Naive thymus-derived CD8-positive, alpha-beta T cell (primary cell): ENCODE measurements at regions not wholly inside any gene's neighbourhood (a gene's known extent, or its start where the extent isn't known, plus 50 kb on each side); places are given as distances from the start of the nearest gene placed in this dataset.
A peak's percentile ranks its signal among the peaks of the same experiment; 100 is the strongest.
"Not testable (repeated sequence)": the region's sequence is repeated elsewhere in the genome, so short reads cannot be mapped to it uniquely, and the experiment has no call there.

Experiments
- ATAC-seq, 2 donors: fragments of 150-1000 bp; cut with Tn5 transposase in 1 of 2; sonication (Bioruptor Pico), chemical (Tn5 transposase) in 1 of 2; 1 replicate in 1 of 2; 2 replicates in 1 of 2; pipeline ENCODE4 v1.10.0; 2021; ENCODE audit warnings: mild to moderate bottlenecking in 2 of 2, moderate library complexity in 2 of 2
- POLR2A ChIA-PET: fragments of 350-600 bp; sonication (Branson Sonifier 250); formaldehyde crosslinking; loops from one replicate; lab custom pipeline; 2021; ENCODE audit warnings: antibody characterized with exemption; lab: Charles Lee
- DNase-seq, 10 donors: peaks; one replicate each; pipeline versions ENCODE4 v3.0.0 to v3.0.0-alpha.2; 2020 to 2022
- H3K27ac Mint-ChIP-seq, 10 donors: one replicate each; pipeline ENCODE4 v1.8.0; 2020 to 2022; ENCODE audit warnings: mild to moderate bottlenecking in 10 of 10, mixed read lengths in 10 of 10, moderate library complexity in 4 of 10, inconsistent platforms in 1 of 10
- H3K27me3 Mint-ChIP-seq, 5 donors: one replicate each; pipeline ENCODE4 v1.8.0; 2021 to 2022; ENCODE audit warnings: mixed read lengths in 5 of 5
- H3K36me3 Mint-ChIP-seq, 3 donors: one replicate each; pipeline ENCODE4 v1.8.0; 2020 to 2022; ENCODE audit warnings: mixed read lengths in 3 of 3, mild to moderate bottlenecking in 2 of 3, inconsistent platforms in 1 of 3
- H3K4me1 Mint-ChIP-seq, 4 donors: one replicate each; pipeline ENCODE4 v1.8.0; 2021 to 2022; ENCODE audit warnings: mixed read lengths in 4 of 4
- H3K4me3 Mint-ChIP-seq, 10 donors: one replicate each; pipeline ENCODE4 v1.8.0; 2020 to 2022; ENCODE audit warnings: mild to moderate bottlenecking in 10 of 10, mixed read lengths in 10 of 10, moderate library complexity in 6 of 10, inconsistent platforms in 1 of 10
- H3K9me3 Mint-ChIP-seq, 9 donors: one replicate each; pipeline ENCODE4 v1.8.0; 2020 to 2022; ENCODE audit warnings: mixed read lengths in 9 of 9, mild to moderate bottlenecking in 3 of 9, inconsistent platforms in 1 of 9, moderate library complexity in 1 of 9

DNA sequence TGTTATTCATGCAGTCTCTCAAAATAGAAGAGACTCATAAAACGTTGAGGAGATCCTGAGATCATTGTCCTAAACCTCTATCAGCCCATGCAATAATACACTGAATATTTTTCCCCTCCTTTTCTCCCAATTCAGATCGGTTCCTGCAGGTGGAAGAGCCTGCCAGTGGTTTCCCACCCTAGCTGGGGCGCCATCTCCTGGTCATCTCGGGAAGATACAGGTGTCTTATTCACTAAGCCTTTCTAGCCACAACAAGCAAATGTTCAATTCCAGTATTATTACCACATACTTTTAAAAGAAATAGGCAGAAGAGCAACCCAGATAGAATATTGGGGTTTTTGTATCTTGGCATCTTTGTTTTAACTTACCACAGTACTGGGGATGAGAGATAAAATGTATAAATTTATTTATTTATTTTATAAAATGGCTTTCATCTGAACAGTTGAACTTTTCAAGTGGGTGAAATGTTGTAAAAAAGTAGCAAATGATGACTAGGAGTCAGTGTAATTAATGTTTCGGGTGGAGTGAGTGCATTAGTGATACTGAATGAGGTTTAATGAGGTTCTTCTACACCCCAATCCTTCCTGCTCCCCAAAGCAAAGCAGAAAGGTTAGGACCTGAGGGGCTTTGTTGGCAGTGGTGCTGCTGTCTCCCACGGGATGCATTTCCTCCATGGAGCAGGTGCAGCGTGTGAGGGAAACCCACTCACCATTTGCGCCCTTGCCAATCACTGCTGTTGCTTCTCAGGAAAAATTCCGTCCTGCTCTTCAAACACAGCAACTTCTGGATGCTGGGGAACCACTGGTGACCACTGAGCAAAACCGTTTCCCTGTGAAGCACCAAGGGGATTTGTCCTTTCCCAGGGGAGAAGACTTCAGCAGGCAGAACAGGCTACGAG is 147.1 kb upstream of the FHL2 start:
- ATAC-seq (peak; percentile 61 to 73), DNase-seq (peak; percentile 34 to 78 (median 59))
- Mint-ChIP-seq H3K4me3 (peak overlapping the region in 8 of 10 donors; percentile 6 to 63 (median 54)), H3K27me3 (peaks cover 0 to 9% (median 2%) of the 10 kb centered on the region in 5 donors), H3K36me3 (no peaks in the 10 kb centered on the region), H3K4me1 (peaks cover 4 to 17% (median 15%) of the 10 kb centered on the region in 4 donors), H3K27ac (peak overlapping the region in 5 of 10 donors; percentile 20 to 58 (median 50)), H3K9me3 (no peaks in the 10 kb centered on the region)
- POLR2A ChIA-PET, result interaction anchor here (1.1 kb wide), 1 partner anchor 22 kb away, joined by 6 read pairs; no protein-coding TSS in a partner anchor

DNA sequence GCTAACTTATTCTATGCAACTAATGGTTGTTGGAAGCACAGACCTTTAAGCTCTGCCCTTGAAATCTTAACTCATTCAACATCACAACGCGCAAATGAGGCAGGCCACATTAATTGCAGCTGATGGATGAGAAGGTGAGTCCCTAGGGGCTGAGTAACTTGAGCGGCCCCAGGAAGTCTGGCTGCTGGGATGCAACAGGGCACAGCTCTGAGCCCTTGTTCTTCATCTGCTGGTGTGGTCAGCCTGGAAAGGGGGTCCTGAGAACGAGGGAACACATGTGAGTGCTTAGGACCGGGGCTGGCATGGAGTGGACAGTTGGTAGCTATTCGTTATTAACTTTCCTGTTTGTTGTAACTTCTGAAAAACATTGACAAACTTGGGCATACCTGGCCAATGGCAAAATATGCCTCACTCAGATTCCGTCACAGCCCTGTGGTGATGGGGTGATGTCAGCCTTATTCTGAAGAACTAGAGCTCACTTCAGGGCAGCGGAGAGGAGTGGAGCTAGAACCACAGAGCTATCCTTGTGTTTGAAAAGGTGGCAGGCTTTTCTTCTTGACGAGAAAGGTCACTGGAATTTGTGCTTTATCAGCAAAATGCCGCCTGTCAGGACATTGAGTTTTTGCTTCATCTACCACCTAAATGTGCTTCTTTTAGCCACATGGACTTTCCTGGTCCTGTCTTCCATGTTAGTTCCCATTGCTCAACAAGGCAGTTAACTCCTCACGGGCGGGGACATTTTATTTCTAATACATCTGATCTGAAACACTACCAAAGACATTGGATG is 145.9 kb upstream of the FHL2 start:
- no peak overlapping the region for H3K4me3 Mint-ChIP-seq
- POLR2A ChIA-PET, result interaction anchor here (0.8 kb wide), 1 partner anchor 23 kb away, joined by 3 read pairs; no protein-coding TSS in a partner anchor
- no peaks in the 10 kb centered on the region for H3K9me3 Mint-ChIP-seq
- H3K4me1 Mint-ChIP-seq, result peaks cover 4 to 17% (median 15%) of the 10 kb centered on the region in 4 donors
- H3K27ac Mint-ChIP-seq, result no peak overlapping the region
- H3K36me3 Mint-ChIP-seq, result no peaks in the 10 kb centered on the region
- DNase-seq, result no peak
- H3K27me3 Mint-ChIP-seq, result peaks cover 0 to 9% (median 2%) of the 10 kb centered on the region in 5 donors
- ATAC-seq, result no peak

DNA sequence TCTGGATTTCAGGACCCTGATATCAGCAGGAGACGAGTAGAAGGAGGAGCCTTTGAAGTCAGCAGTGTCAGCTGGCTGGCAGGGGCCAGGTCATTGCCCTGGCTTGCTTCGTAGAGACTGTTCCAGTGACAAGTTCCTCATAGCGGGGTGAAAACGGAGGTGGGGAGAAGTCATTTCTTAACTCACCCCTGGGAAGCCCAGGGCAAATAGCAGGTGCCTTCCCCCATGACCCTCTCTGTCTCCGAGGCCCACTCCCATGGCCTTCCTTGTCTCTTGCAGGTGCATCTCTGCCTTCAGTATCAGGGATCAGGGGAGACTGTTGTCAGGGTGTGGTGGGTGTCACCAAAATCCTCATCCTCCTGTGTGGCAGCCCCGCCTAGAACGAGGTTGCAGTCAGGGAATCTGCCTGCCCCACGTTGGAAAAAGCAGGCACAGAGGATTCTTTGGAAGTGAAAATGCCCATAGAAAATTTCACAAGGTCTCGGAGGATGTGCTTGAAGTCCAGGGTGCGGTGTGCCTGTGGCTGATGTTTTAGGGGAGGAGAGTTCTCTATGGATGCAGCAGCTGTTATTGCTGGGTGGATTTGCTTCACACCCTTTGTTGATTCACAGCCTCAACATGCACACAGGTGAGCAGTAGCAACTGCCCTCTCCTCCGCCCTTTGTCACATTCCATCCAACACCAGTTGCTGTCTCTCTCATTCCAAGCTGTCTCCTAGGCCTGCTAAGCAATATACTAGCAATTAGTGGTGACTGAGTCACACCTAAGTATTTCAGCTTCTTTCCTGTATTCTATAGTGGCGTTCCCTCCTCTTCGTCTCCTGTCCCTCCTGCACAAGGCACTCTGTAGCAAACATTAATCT is 142.6 kb upstream of the FHL2 start:
- Mint-ChIP-seq H3K36me3 (no peaks in the 10 kb centered on the region), H3K4me3 (no peak overlapping the region), H3K9me3 (no peaks in the 10 kb centered on the region), H3K4me1 (peaks cover 4 to 11% (median 9%) of the 10 kb centered on the region in 4 donors), H3K27me3 (peaks cover 0 to 22% (median 5%) of the 10 kb centered on the region in 5 donors), H3K27ac (no peak overlapping the region)
- POLR2A ChIA-PET, result no interaction called here
- DNase-seq (no peak), ATAC-seq (no peak)

DNA sequence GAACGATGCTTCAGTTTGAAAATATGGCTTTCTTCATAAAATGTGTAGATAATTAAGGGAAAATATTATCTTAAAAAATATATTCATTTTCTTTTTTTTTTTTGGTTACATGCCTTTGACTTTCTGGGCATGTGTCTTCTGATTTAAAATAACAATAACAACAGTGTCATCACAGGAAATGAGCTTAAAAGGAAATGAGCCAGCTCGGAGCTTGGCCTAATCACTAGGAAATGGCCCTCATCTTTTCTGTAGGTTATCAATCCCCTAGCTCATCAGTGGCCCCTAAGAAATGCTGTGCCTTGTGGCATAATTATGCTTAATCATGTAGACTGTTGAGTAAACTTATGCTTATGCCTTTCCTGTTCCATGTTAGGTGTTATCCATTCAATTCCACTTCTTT is 141.8 kb upstream of the FHL2 start:
- Mint-ChIP-seq H3K4me3 (no peak overlapping the region), H3K27ac (no peak overlapping the region), H3K27me3 (peaks cover 2 to 21% (median 5%) of the 10 kb centered on the region in 5 donors), H3K9me3 (peaks cover 0 to under 1% (median 0%) of the 10 kb centered on the region in 9 donors), H3K4me1 (peaks cover 1 to 3% (median 2%) of the 10 kb centered on the region in 4 donors), H3K36me3 (no peaks in the 10 kb centered on the region)
- DNase-seq (no peak), ATAC-seq (no peak)
- POLR2A ChIA-PET, result no interaction called here

DNA sequence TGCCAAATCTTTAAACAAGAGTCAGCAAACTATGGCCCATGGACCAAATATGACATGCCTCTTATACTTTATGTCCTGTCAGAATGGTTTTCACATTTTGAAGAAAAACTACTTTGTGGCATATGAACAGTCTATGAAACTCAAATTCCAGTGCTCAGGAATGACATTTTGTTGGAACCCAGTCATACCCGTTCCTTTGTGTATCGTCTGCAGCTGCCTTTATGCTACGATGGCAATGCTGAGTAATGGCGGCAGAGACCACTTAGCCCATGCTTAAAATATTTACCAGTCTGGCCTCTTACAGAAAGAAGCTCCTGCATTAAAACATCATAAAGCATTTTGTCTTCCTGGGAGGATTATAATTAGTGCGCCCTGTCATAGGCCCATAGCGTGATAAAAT is 140.5 kb upstream of the FHL2 start:
- Mint-ChIP-seq H3K4me3 (no peak overlapping the region), H3K9me3 (peaks cover 0 to 2% (median 0%) of the 10 kb centered on the region in 9 donors), H3K27me3 (peaks cover 3 to 22% (median 6%) of the 10 kb centered on the region in 5 donors), H3K27ac (no peak overlapping the region), H3K36me3 (no peaks in the 10 kb centered on the region), H3K4me1 (peaks cover 0 to 2% (median 0%) of the 10 kb centered on the region in 4 donors)
- DNase-seq (no peak), ATAC-seq (no peak)
- POLR2A ChIA-PET, result no interaction called here

DNA sequence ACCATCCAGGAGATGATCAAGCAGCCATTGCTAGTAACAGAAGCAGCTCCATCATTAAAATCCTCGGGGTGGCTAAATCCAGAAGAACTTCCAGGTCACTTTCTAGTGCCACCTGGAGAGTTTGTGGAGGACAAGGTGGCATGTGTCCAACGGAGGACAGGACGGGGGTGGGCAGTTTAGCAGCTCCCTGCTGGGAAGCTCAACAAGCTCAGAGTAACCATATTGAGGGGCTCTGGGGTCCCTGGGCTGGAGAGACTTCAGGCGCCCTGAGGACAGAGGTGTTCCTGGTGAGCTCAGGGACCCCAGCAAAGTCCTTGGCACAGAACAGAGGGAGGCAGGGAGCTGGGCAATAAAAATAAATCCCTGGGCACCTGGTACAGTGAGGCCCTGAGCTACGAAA is 140.0 kb upstream of the FHL2 start:
- no peak overlapping the region for H3K27ac Mint-ChIP-seq
- no peak for ATAC-seq

DNA sequence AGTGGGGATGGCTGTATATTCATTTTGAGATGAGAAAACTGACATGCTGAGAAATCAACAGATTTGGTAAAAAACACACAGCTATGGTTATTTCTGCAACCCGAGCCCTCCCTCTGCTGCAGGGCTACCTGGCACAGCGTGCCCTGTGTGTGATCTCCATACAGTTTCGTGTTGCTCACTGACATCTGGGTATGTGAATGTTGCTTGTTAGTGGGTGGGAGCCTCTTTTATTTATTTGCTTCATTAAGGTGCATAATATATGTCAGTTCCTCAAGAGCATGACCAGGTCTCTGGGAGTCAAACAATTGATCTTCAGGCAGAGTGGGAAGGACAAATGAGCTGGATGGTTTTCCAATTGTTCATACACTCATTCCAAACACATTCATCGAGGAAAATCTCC is 139.1 kb upstream of the FHL2 start:
- H3K9me3 Mint-ChIP-seq, result peaks cover 0 to 2% (median 0%) of the 10 kb centered on the region in 9 donors
- H3K36me3 Mint-ChIP-seq, result no peaks in the 10 kb centered on the region
- ATAC-seq (no peak), DNase-seq (no peak)
- peaks cover 3 to 22% (median 6%) of the 10 kb centered on the region in 5 donors for H3K27me3 Mint-ChIP-seq
- H3K4me1 Mint-ChIP-seq, result peaks cover 0 to 2% (median 0%) of the 10 kb centered on the region in 4 donors
- POLR2A ChIA-PET, result no interaction called here
- H3K4me3 Mint-ChIP-seq, result no peak overlapping the region
- H3K27ac Mint-ChIP-seq, result peak overlapping the region in 1 of 10 donors; percentile 73

More for the DNA sequence above, 140.0 kb upstream of the FHL2 start:
- no peaks in the 10 kb centered on the region for H3K36me3 Mint-ChIP-seq
- POLR2A ChIA-PET, result no interaction called here
- H3K4me3 Mint-ChIP-seq, result no peak overlapping the region
- no peak for DNase-seq
- peaks cover 3 to 22% (median 6%) of the 10 kb centered on the region in 5 donors for H3K27me3 Mint-ChIP-seq
- peaks cover 0 to 2% (median 0%) of the 10 kb centered on the region in 4 donors for H3K4me1 Mint-ChIP-seq
- H3K9me3 Mint-ChIP-seq, result peaks cover 0 to 2% (median 0%) of the 10 kb centered on the region in 9 donors

DNA sequence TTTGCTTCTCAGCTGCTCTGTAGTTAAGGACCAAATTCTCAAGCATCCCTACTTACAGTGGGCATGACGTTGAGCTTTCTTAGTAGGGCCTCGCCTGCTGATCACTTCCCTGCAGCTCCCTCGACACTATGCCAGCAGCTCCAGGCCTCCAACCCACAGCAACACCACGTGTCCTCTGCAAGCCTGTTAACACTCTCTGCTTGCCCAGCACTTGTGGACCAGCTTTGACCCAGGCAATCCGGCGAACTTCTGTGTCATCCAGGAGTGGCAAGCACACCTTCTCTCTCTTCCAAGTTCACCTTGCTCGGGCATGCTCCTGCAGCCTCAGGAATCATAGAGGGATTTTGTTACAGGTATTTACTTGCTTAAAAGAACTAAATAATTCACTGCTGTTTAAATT is 138.6 kb upstream of the FHL2 start:
- Mint-ChIP-seq H3K9me3 (peaks cover 0 to 2% (median 0%) of the 10 kb centered on the region in 9 donors), H3K4me1 (peaks cover 0 to 2% (median 0%) of the 10 kb centered on the region in 4 donors), H3K36me3 (no peaks in the 10 kb centered on the region), H3K27ac (no peak overlapping the region), H3K4me3 (no peak overlapping the region), H3K27me3 (peaks cover 3 to 22% (median 6%) of the 10 kb centered on the region in 5 donors)
- ATAC-seq, result no peak
- POLR2A ChIA-PET, result no interaction called here
- no peak for DNase-seq

DNA sequence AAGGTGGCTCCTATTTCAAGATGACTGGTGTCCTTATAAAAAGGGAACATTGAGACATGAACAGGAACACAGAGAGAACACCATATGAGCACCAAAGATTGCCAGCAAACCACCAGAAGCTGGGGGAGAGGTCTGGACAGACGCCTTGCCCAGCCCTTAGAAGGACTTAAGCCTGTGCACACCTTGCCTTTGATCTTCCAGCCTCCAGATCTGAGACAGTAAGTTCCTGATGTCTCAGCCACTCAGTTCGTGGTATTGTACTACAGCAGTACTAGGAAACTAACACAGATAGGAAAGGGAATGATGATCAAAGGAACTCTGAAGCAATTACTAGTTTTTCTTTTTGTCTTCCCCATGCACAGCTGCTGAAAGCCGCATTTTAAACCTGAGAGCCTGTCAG is 137.3 kb upstream of the FHL2 start:
- POLR2A ChIA-PET, result no interaction called here

DNA sequence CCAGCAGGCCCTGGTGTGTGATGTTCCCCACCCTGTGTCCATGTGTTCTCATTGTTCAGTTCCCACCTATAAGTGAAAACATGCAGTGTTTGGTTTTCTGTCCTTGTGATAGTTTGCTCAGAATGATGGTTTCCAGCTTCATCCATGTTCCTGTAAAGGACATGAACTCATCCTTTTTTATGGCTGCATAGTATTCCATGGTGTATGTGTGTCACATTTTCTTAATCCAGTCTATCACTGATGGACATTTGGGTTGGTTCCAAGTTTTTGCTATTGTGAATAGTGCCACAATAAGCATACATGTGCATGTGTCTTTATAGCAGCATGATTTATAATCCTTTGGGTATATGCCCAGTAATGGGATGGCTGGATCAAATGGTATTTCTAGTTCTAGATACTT is 130.4 kb upstream of the FHL2 start:
- DNase-seq, H3K27ac Mint-ChIP-seq, POLR2A ChIA-PET, H3K4me1 Mint-ChIP-seq, ATAC-seq, H3K36me3 Mint-ChIP-seq, H3K4me3 Mint-ChIP-seq, H3K27me3 Mint-ChIP-seq, H3K9me3 Mint-ChIP-seq: not testable (repeated sequence)

More for the DNA sequence above, 137.3 kb upstream of the FHL2 start:
- Mint-ChIP-seq H3K36me3 (no peaks in the 10 kb centered on the region), H3K27ac (no peak overlapping the region), H3K4me3 (no peak overlapping the region), H3K9me3 (peaks cover 0 to 2% (median 0%) of the 10 kb centered on the region in 9 donors), H3K27me3 (peaks cover 3 to 22% (median 6%) of the 10 kb centered on the region in 5 donors), H3K4me1 (no peaks in the 10 kb centered on the region)
- DNase-seq, result no peak
- ATAC-seq, result no peak

DNA sequence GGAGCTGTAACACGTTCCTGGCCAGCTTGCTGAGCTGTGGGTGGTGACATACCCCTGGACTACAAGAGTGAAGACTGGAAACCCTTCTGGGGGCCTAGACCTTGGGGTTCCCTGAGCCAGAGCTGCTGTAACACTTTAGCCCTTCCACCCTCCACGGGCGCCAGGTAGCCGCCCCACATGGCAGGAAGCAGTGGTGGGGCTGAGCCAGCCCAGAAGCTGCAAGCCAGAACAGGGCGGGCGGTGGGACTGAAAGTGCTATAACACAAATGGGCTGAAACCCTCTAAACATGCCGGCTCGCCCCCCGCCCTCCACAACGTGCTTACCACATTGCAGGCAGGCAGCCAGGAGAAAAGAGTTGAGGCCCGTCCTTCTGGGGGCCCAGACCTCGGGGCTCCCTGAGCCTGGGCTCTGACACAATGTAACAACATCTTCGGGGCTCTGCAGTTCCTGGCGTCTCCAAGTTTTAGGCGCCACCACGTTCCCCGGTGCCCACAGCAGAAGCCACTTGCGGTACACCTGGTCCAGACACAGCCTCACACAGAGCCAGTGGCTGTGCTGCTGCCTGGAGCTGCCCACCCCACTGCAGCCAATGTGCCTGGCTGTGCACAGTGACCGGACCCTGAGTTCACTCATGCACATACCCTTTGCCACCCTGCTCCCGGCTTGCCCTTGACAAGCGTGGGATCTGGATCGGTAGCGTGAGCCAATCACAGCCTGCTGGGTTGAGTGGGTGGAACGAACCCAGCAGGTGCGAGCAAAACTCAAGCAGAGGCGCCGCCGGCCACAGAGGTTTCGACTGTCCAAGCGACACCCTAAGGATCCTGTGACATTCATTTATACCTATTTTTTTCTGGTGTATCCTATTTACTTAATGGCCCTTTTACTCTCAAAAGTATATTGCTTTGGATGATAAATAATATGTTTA is 127.4 kb upstream of the FHL2 start:
- no peak for DNase-seq
- Mint-ChIP-seq H3K27ac (no peak overlapping the region), H3K36me3 (no peaks in the 10 kb centered on the region), H3K4me1 (no peaks in the 10 kb centered on the region), H3K9me3 (peaks cover 0 to 2% (median 0%) of the 10 kb centered on the region in 9 donors), H3K4me3 (no peak overlapping the region), H3K27me3 (peaks cover 0 to 3% (median 0%) of the 10 kb centered on the region in 5 donors)
- no peak for ATAC-seq
- POLR2A ChIA-PET, result no interaction called here
